ENCODE measurements at regions not wholly inside any gene's neighbourhood (a gene's known extent, or its start where the extent isn't known, plus 50 kb on each side); places are given as distances from the start of the nearest gene placed in this dataset.

GRCh38 chr6:157741321-157741947, 81.6 kb upstream of the SNX9 start:
- no peak for TF ChIP-seq EZH2phosphoT487 (IDR thresholded peaks at IDR 0.05; ENCODE audit: borderline replicate concordance, low read depth)
- no peak for TF ChIP-seq REST (IDR thresholded peaks at IDR 0.05; ENCODE audit: low read depth, low read length)
- TF ChIP-seq CTCF (IDR thresholded peaks at IDR 0.05): no peak
- TF ChIP-seq MXI1 (IDR thresholded peaks at IDR 0.05; ENCODE audit: low read depth, low read length): no peak
- no peak for TF ChIP-seq YY1 (IDR thresholded peaks at IDR 0.05; ENCODE audit: low read depth)
- TF ChIP-seq EP300 (IDR thresholded peaks at IDR 0.05; ENCODE audit: borderline replicate concordance in 1 of 2, low read depth in 1 of 2, low read length in 1 of 2): no peak
- TF ChIP-seq, protein P1, sequence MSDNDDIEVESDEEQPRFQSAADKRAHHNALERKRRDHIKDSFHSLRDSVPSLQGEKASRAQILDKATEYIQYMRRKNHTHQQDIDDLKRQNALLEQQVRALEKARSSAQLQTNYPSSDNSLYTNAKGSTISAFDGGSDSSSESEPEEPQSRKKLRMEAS (IDR thresholded peaks at IDR 0.05; ENCODE audit: low read depth): no peak
- no peak for TF ChIP-seq POLR2AphosphoS5 (IDR thresholded peaks at IDR 0.05; ENCODE audit: low read depth, low read length)
- TF ChIP-seq PBX3 (IDR thresholded peaks at IDR 0.05): no peak
- TF ChIP-seq JUND (IDR thresholded peaks at IDR 0.05): no peak
- no peak for TF ChIP-seq SIN3A (IDR thresholded peaks at IDR 0.05; ENCODE audit: borderline replicate concordance, low read depth, low read length)
- no peak for TF ChIP-seq ZBTB33 (IDR thresholded peaks at IDR 0.05; ENCODE audit: borderline replicate concordance, low read depth)
- TF ChIP-seq TAF1 (IDR thresholded peaks at IDR 0.05; ENCODE audit: borderline replicate concordance, low read depth, low read length): no peak

Data from SK-N-SH (cell line).